PC-3 (cell line): ENCODE measurements at regions not wholly inside any gene's neighbourhood (a gene's known extent, or its start where the extent isn't known, plus 50 kb on each side); places are given as distances from the start of the nearest gene placed in this dataset.

Experiments
- CTCF ChIP-seq: fragments of 300-600 bp; sonication (generic); conservative IDR thresholded peaks from 2 replicates; pipeline ENCODE4 v1.5.1; 2017; ENCODE audit warnings: antibody characterized with exemption, low read depth, mild to moderate bottlenecking, low read length
- EZH2 ChIP-seq: fragments of 300-600 bp; sonication (generic); IDR thresholded peaks from one replicate; pipeline ENCODE4 v1.6.1; 2017; ENCODE audit warnings: antibody characterized with exemption, mild to moderate bottlenecking, low read length; ENCODE audit not compliant: unreplicated experiment
- EZH2phosphoT487 ChIP-seq: fragments of 300-600 bp; sonication (generic); IDR thresholded peaks from 2 replicates; pipeline ENCODE4 v1.6.1; 2018; ENCODE audit warnings: mild to moderate bottlenecking, antibody characterized with exemption, low read length, borderline replicate concordance

GRCh38 chr7:128163473-128163872 lies 77.6 kb upstream of the LEP start:
- TF ChIP-seq CTCF: no peak
- TF ChIP-seq EZH2: no peak
- TF ChIP-seq EZH2phosphoT487: no peak
